ENCODE measurements at regions not wholly inside any gene's neighbourhood (a gene's known extent, or its start where the extent isn't known, plus 50 kb on each side); places are given as distances from the start of the nearest gene placed in this dataset.

DNA sequence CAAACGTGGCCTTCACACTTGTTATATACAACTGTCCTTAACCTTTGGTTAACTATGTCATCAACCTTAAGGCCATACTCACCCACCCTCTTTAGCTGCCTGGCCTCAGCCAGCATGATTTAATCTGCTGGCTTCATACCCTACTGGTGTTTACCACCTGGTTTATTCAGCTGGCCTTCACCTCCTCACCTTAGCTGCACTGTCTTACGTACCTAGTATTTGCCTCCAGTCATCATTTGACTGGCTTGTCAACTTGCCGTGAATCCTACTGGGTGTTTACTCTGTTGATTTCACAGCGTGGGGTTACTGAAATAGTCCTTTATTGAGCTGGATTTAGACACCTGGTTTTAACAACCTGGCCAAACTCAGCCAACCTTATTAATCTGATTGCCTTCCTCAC, 102.8 kb downstream of the IL12A start:
- no peaks in the 10 kb centered on the region for H3K9me3 ChIP-seq (ENCODE audit: insufficient read depth in 2 of 2, low read depth in 1 of 2, low read length in 1 of 2)
- H2AFZ ChIP-seq (ENCODE audit: low read length): no peak overlapping the region
- H4K91ac ChIP-seq (replicated peaks; ENCODE audit: insufficient read length, low read length): no peak overlapping the region
- no peak for FAIRE-seq
- ChIA-PET POLR2A (ENCODE audit: partially characterized antibody) (no interaction called here), CTCF (ENCODE audit: partially characterized antibody) (no interaction called here)
- DNase-seq (ENCODE audit: low read depth in 1 of 2, low spot score in 2 of 2): no peak
- H4K5ac ChIP-seq (ENCODE audit: insufficient read length, low read depth, low read length): no peak overlapping the region
- no peak overlapping the region for H2BK12ac ChIP-seq (ENCODE audit: low read depth, low read length)
- H2BK15ac ChIP-seq (ENCODE audit: low read length): no peak overlapping the region
- H3K4ac ChIP-seq (replicated peaks; ENCODE audit: insufficient read length, low read depth, low read length): no peak overlapping the region
- no peak overlapping the region for H3K27ac ChIP-seq (ENCODE audit: low read depth, low read length)
- H3K79me1 ChIP-seq (ENCODE audit: low read depth, low read length): no peaks in the 10 kb centered on the region
- H3K23me2 ChIP-seq (ENCODE audit: low read depth, low read length): no peaks in the 10 kb centered on the region
- H3K4me2 ChIP-seq (ENCODE audit: insufficient read depth in 1 of 2, low read depth in 2 of 2, low read length in 2 of 2): no peak overlapping the region
- WGBS, 2 experiments (ENCODE audit: extremely low coverage in 1 of 2, insufficient coverage in 1 of 2, insufficient read length in 1 of 2, insufficient replicate concordance in 2 of 2, low coverage in 1 of 2, low lambda C conversion rate in 2 of 2, missing lambda C conversion rate in 1 of 2): 93% methylated on average over 4 of the region's 4 CpGs; no CpG with 5 or more reads in 1 of the 2 experiments
- H3K9ac ChIP-seq (replicated peaks in 1 of 4; ENCODE audit: extremely low read depth in 1 of 4, low read depth in 3 of 4, low read length in 3 of 4): no peak overlapping the region
- H2AK5ac ChIP-seq (ENCODE audit: low read depth, low read length): no peak overlapping the region
- no peaks in the 10 kb centered on the region for H3K4me1 ChIP-seq (replicated peaks in 1 of 4; ENCODE audit: control insufficient read depth in 3 of 4, insufficient read depth in 4 of 4, low read length in 3 of 4)
- no peaks in the 10 kb centered on the region for H3K27me3 ChIP-seq (replicated peaks in 1 of 4; ENCODE audit: control insufficient read depth in 3 of 4, extremely low read depth in 1 of 4, insufficient read depth in 3 of 4, low read length in 3 of 4)
- H3K18ac ChIP-seq (ENCODE audit: extremely low read depth, low read length): no peak overlapping the region
- no peak overlapping the region for H2BK120ac ChIP-seq (replicated peaks; ENCODE audit: low read depth, low read length)
- no peak overlapping the region for H3K56ac ChIP-seq (replicated peaks; ENCODE audit: insufficient read length, low read depth, low read length)
- H2BK20ac ChIP-seq (ENCODE audit: low read length): no peak overlapping the region
- H3K36me3 ChIP-seq (ENCODE audit: control insufficient read depth in 2 of 4, insufficient read depth in 4 of 4, low read length in 3 of 4): no peaks in the 10 kb centered on the region
- no peak overlapping the region for H3K23ac ChIP-seq (ENCODE audit: insufficient read length)
- no peak overlapping the region for H3K14ac ChIP-seq (ENCODE audit: insufficient read length)
- no peak overlapping the region for H2BK5ac ChIP-seq (ENCODE audit: low read depth, low read length)
- no peak overlapping the region for H4K8ac ChIP-seq (ENCODE audit: extremely low read depth, insufficient read depth, low read length)
- H4K20me1 ChIP-seq (replicated peaks in 1 of 2; ENCODE audit: control insufficient read depth in 1 of 2, insufficient read depth in 2 of 2, low read length in 2 of 2): no peaks in the 10 kb centered on the region
- no peaks in the 10 kb centered on the region for H3K79me2 ChIP-seq (ENCODE audit: control insufficient read depth in 1 of 2, insufficient read depth in 2 of 2, low read length in 2 of 2)
- H3K4me3 ChIP-seq (ENCODE audit: extremely low read depth in 1 of 4, insufficient read depth in 2 of 4, low read depth in 3 of 4, low read length in 4 of 4): no peak overlapping the region
- TF ChIP-seq CHD2 (IDR thresholded peaks at IDR 0.05; ENCODE audit: low read length) (no peak), E2F6 (IDR thresholded peaks at IDR 0.05) (no peak), SIRT6 (IDR thresholded peaks at IDR 0.05; ENCODE audit: low read length) (no peak), BACH1 (IDR thresholded peaks at IDR 0.05; ENCODE audit: low read length) (no peak), POLR2A (IDR thresholded peaks at IDR 0.05; ENCODE audit: control extremely low read depth in 1 of 2, low read depth in 2 of 2, low read length in 2 of 2) (no peak), CEBPB (IDR thresholded peaks at IDR 0.05; ENCODE audit: low read depth, low read length) (no peak), ZNF274 (IDR thresholded peaks at IDR 0.05; ENCODE audit: borderline replicate concordance, extremely low read depth, low read length) (no peak), ASH2L (IDR thresholded peaks at IDR 0.05; ENCODE audit: low read length) (no peak), RAD21 (IDR thresholded peaks at IDR 0.05 in 1 of 2, conservative IDR thresholded peaks at IDR 0.05 in 1 of 2; ENCODE audit: low read depth in 2 of 2, low read length in 2 of 2) (no peak), TAF1 (IDR thresholded peaks at IDR 0.05; ENCODE audit: low read depth, low read length) (no peak), YY1 (IDR thresholded peaks at IDR 0.05; ENCODE audit: low read depth, low read length) (no peak), GTF2F1 (IDR thresholded peaks at IDR 0.05; ENCODE audit: borderline replicate concordance, low read depth, low read length) (no peak), CREB1 (IDR thresholded peaks at IDR 0.05) (no peak)
- TF ChIP-seq, protein P1, sequence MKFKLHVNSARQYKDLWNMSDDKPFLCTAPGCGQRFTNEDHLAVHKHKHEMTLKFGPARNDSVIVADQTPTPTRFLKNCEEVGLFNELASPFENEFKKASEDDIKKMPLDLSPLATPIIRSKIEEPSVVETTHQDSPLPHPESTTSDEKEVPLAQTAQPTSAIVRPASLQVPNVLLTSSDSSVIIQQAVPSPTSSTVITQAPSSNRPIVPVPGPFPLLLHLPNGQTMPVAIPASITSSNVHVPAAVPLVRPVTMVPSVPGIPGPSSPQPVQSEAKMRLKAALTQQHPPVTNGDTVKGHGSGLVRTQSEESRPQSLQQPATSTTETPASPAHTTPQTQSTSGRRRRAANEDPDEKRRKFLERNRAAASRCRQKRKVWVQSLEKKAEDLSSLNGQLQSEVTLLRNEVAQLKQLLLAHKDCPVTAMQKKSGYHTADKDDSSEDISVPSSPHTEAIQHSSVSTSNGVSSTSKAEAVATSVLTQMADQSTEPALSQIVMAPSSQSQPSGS (IDR thresholded peaks at IDR 0.05; ENCODE audit: low read length): no peak
- TF ChIP-seq, protein P2, sequence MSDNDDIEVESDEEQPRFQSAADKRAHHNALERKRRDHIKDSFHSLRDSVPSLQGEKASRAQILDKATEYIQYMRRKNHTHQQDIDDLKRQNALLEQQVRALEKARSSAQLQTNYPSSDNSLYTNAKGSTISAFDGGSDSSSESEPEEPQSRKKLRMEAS (IDR thresholded peaks at IDR 0.05): no peak

Data from H1 (cell line).